ENCODE measurements at regions not wholly inside any gene's neighbourhood (a gene's known extent, or its start where the extent isn't known, plus 50 kb on each side); places are given as distances from the start of the nearest gene placed in this dataset.

- H3K9me1 ChIP-seq (replicated peaks; ENCODE audit: control insufficient read depth, extremely low read depth, insufficient read depth, low read length): no peaks in the 10 kb centered on the region
- no peaks in the 10 kb centered on the region for H3K79me2 ChIP-seq (ENCODE audit: control insufficient read depth, insufficient read depth, low read length)
- no peaks in the 10 kb centered on the region for H3K27me3 ChIP-seq (ENCODE audit: control insufficient read depth in 2 of 2, insufficient read depth in 2 of 2, low read length in 2 of 2)
- dilution Hi-C loops (cut with MboI; ENCODE audit: extremely low pct_ligation_motif_present, low sequenced_read_pairs): no loop called here
- no TSS peak for BruUV-seq (replicated peaks)
- H3K36me3 ChIP-seq (ENCODE audit: control insufficient read depth in 2 of 2, extremely low read depth in 1 of 2, insufficient read depth in 2 of 2, low read length in 2 of 2): no peaks in the 10 kb centered on the region
- no peak overlapping the region for H3K27ac ChIP-seq (ENCODE audit: insufficient read depth, low read depth, low read length)
- TF ChIP-seq POLR2A (IDR thresholded peaks at IDR 0.05; ENCODE audit: low read depth, low read length): no peak
- TF ChIP-seq EZH2 (IDR thresholded peaks at IDR 0.05; ENCODE audit: borderline replicate concordance, low read depth, low read length, severe bottlenecking): no peak
- no peak for TF ChIP-seq GATA2 (IDR thresholded peaks at IDR 0.05; ENCODE audit: insufficient read depth, insufficient read length, low read depth, low read length)
- TF ChIP-seq, protein P1, sequence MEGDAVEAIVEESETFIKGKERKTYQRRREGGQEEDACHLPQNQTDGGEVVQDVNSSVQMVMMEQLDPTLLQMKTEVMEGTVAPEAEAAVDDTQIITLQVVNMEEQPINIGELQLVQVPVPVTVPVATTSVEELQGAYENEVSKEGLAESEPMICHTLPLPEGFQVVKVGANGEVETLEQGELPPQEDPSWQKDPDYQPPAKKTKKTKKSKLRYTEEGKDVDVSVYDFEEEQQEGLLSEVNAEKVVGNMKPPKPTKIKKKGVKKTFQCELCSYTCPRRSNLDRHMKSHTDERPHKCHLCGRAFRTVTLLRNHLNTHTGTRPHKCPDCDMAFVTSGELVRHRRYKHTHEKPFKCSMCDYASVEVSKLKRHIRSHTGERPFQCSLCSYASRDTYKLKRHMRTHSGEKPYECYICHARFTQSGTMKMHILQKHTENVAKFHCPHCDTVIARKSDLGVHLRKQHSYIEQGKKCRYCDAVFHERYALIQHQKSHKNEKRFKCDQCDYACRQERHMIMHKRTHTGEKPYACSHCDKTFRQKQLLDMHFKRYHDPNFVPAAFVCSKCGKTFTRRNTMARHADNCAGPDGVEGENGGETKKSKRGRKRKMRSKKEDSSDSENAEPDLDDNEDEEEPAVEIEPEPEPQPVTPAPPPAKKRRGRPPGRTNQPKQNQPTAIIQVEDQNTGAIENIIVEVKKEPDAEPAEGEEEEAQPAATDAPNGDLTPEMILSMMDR (IDR thresholded peaks at IDR 0.05; ENCODE audit: extremely low read depth in 1 of 2, insufficient read depth in 1 of 2, low read depth in 1 of 2, low read length in 2 of 2): no peak
- no peak for TF ChIP-seq MAX (IDR thresholded peaks at IDR 0.05; ENCODE audit: insufficient read depth, insufficient read length)
- TF ChIP-seq POLR2AphosphoS5 (IDR thresholded peaks at IDR 0.05; ENCODE audit: insufficient read depth, low read depth, low read length): no peak
- no peak for TF ChIP-seq FOS (IDR thresholded peaks at IDR 0.05; ENCODE audit: borderline replicate concordance, insufficient read depth, low read length)
- no peaks in the 10 kb centered on the region for H4K20me1 ChIP-seq (replicated peaks; ENCODE audit: control insufficient read depth, extremely low read depth, insufficient read depth, low read length)
- no peak overlapping the region for H3K4me2 ChIP-seq (ENCODE audit: insufficient read depth, low read length)
- DNase-seq (ENCODE audit: low read depth, low spot score) (no peak), FAIRE-seq (no peak)
- intact Hi-C loops (cut with micrococcal nuclease): no loop called here
- no peaks in the 10 kb centered on the region for H3K9me3 ChIP-seq (replicated peaks; ENCODE audit: control insufficient read depth, insufficient read depth, low read length)
- POLR2A ChIA-PET: no interaction called here
- H3K4me3 ChIP-seq (replicated peaks in 1 of 3; ENCODE audit: insufficient read depth in 1 of 3, low read depth in 1 of 3, low read length in 3 of 3): no peak overlapping the region
- no peak overlapping the region for H3K9ac ChIP-seq (replicated peaks; ENCODE audit: extremely low read depth, insufficient read depth, low read length)
- H3K4me1 ChIP-seq (ENCODE audit: control insufficient read depth, extremely low read depth, insufficient read depth, low read length): no peaks in the 10 kb centered on the region
- H2AFZ ChIP-seq (ENCODE audit: low read depth, low read length): no peak overlapping the region
- CTCF ChIA-PET: no interaction called here
These were observed 105.6 kb downstream of the OXSM start for GRCh38 chr3:25895443-25895842.

Data from endothelial cell of umbilical vein (primary cell).